Activated effector memory CD4-positive, alpha-beta T cell treated with anti-CD3 and anti-CD28 coated beads, Interleukin-2, amount 50 U/mL, for 16 hours (primary cell): ENCODE measurements at regions not wholly inside any gene's neighbourhood (a gene's known extent, or its start where the extent isn't known, plus 50 kb on each side); places are given as distances from the start of the nearest gene placed in this dataset.
A peak's percentile ranks its signal among the peaks of the same experiment; 100 is the strongest.
"Not testable (repeated sequence)": the region's sequence is repeated elsewhere in the genome, so short reads cannot be mapped to it uniquely, and the experiment has no call there.

ENCODE experiments used
- DNase-seq: peaks from one replicate; pipeline ENCODE4 v3.0.0-alpha.2; 2020

DNA sequence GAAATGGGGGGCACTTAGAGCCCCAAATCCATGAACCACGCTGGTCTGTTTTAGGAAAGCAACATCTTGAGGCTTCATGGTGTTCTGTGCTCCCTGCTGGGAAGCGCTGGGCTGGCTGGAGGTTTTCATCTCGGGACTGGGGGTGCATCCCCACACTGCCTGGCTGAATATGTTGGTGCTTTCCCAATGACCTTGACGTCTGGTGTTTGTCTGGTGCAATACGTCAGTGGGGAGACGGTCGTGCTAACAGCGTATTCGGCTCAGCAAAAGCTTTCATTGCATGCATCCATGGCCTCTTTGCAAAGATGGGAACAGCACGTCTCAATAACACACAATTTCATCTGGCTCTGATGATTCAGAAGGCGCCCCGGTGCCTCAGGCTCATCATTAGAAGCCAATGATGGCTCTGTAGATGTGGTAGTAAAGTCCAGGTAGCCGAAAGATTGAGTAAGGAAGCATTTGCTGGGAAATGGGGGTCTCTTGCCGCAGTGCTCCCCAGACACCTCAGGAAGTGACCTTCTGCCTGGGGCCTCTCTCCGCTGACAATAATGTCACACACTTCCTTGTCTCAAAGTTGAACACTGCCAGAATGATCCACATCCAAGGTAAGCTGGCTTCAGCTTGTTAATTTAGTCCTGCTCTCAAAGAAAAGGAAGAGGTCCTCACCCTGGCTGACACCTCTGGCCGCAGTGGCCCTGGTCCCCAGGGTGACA is 97.7 kb downstream of the ING1 start:
- no peak for DNase-seq

DNA sequence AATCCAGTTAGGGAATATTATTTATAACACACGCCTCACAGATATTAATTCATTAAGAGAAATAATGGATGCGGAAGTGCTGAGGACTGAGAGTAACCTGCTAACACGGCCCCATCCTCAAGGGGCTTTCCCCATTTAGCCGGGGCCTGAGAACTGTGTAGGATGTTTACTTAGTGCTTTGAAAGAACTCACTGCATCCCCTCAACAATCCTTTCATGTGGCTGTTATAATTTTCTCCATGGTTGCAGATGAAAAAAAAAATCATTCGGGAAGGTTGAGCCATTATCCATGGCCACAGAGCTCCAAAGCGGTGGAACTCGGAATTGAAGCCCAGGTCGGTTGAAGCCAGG is 98.2 kb downstream of the ING1 start:
- no peak for DNase-seq

DNA sequence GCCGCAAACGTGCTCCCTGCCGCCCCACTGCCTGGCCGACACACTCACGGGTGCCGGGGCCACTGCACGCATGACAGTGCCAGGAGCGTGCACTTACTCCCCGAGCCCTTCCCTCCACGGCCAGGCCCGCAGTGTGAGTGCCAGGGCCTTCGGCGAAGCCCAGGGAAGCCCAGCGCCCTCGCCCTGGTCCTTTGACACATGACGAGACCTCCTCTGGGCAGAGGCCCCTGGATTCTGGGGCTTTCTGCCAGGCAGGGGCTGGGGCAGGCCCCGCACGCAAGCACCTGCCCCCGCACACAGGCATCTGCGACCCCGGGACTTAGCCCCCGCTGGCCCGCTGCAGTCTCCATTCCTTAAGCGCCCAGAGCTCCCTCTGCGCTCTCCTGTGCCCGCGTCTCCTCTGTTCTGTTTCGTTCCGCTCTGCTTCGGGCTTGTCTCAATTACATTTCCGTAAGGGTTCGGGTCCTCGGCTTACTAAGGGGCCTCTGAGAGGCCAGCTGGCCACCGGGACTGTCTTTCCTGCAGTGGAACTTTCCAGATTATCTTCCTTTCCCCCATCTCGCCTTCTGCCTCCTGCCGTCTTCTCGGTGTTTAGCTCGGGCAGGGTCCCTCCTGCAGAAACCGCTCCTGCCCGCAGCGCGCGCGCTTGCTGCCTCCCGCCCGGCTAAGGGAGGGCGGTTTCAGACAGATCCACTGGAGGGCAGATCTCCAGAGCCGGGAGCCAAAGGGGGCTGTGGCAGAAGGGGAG is 98.8 kb downstream of the ING1 start:
- DNase-seq: no peak

DNA sequence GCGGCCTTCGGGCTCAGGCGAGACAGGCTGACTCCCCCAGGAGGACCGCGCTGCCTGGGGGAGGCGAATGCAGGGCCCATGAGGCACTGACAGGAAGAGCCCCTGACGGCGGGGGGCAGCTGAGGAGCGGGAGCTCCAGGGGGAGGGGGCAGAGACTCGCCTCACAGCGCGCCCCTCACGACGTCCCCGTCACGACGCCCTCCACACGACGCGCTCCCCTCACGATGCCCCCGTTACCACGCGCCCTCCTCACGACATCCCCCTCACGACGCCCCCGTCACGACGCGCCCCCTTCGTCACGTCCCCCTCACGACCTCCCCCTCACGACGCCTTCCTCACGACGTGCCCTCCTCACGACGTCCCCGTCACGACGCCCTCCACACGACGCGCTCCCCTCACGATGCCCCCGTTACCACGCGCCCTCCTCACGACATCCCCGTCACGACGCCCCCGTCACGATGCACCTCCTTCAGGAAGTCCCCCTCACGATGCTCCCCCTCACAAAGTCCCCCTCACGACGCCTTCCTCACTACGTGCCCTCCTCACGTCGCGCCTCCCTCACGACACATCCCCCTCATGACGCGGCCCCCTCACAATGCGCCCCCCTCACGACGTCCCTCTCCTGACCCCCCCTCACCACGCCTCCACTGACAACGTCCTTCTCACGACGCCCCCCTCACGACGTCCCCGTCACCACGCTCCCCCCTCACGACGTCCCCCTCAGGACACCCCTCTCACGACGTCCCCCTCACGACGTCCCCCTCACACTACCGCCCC is 99.6 kb downstream of the ING1 start:
- no peak for DNase-seq

DNA sequence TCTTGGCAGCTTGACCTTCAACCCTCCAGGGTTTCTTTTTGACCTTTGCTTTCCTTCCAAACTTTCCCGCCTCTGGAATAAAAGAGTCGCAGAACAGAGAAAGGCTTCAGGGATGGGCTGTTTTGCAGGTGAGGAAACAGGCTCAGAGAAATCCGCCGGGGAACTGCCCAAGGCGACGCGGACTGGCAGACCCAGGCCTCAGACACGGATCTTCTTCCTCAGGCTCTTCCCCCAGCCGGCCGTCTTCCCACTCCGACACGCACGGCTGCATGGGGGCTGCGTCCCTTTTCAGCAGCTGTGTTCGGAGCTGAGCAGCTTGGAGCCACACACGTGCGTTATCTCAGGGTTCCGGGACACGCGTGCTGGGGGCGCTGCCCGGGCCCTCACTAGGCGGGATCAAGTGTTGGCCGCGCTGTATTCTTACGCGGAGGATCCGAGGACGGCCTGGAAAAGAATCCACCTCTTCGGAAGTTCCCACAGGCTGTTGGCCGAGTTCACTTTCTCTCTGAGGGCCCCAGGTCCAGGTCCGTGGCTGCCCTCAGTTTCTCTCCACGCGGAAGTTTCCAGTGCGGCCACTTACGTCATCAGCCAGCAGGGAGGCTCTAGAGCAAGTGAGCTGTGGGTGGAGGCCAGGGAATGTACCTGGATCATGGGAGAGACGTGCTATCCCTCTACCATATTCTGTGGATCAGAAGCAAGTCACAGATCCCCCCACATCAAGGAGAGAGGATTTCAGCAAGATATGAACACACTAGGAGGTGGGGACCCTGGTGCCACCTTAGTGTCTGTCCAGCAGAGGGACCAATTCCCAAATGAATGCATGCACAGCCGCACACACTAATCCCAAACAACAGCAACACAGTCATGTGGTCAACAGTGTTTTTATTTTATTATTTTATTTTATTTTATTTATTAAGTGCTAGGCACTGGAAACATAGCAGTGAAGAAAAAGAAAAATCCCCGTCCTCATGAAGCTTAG is 100.4 kb downstream of the ING1 start:
- no peak for DNase-seq

DNA sequence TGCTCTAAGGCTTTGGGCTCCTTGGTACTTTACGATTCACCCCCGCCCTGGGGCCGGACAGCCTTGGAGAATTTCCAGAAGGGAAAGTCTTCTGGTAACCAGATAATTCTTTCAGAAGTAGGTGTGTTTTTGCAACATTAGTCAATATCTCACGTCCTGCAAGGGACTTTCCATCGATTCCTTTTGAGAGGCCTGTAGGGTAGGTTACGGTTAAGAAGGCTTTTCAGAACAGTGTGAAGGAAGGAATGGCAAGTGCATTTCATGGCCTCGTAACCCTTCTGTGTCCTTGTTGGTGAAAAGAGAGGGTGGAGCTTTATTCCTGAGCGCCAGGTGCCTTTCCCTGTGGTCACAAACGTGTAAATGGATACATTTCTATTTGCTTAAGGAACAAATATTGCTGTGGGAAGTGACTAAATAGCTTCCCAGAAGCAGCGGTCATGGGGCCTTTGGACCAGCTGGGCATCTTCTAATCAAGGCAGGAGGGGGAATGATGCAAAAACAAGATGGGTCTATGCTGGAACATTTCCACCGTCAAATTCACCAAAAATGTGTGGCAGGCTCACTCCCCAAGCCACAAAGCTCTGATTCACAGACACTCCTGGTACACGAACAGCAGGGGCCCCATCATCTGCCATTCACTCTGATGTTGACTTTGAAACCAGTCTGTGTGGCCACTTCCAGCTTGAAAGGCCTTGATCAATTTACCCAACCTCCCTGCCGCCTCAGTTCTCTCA is 99.2 kb downstream of the ANKRD10 start:
- DNase-seq: no peak

DNA sequence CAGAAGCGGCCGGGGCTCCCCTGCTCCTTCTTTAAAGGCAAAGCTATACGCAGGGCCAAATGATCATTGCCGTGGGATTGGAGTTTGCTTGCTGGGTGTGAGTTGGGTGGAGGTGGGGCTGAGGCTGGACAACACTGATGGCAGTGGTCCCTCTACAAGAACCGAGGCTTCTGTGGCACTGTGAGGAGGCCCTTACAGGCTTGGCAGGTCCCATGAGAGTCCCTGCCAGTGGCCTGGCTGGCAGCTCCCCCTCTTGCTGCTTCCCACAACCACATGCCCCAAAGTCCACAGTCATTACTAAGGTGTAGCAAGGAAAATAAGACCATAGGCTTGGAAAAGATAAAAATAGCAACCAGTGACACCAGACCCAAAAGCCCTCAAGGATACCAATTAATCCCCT is 98.4 kb downstream of the ANKRD10 start:
- DNase-seq: no peak

DNA sequence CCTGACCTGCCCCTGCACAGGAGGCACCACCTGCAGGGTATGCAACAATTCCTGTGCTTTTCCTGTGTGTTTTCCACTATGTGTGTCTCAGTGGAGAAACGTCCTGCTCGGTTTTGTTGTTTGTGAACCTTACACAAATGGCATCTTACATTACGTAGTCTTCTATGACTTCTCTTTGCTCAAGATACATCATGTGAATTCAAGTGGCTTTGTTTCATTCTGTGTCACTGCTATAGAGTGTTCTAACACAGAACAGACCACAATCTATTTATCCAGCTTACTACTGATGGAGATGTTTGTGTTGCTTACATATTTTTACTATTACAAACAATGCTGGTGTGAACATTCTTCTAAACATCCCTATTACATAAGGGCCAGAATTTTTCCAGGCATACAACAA is 97.7 kb downstream of the ANKRD10 start:
- no peak for DNase-seq

DNA sequence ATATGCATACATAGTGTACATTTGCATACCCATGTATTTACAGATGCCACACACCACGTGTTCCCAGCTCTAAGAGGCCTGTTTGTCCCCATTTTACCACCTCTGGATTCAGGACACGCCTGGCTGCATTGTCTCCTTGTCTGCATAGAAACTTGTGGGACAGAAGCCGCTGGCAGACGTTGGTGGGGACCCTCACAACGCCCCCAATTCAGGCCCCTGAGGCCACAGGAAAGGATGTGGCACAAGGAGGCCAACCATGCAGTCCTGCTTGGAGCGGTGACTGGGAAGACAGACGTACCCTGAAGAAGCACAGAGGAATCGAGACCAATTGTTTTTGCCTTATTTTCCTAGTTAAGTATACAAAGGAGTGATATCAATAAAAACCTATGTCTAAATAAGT is 96.1 kb downstream of the ANKRD10 start:
- DNase-seq: no peak

DNA sequence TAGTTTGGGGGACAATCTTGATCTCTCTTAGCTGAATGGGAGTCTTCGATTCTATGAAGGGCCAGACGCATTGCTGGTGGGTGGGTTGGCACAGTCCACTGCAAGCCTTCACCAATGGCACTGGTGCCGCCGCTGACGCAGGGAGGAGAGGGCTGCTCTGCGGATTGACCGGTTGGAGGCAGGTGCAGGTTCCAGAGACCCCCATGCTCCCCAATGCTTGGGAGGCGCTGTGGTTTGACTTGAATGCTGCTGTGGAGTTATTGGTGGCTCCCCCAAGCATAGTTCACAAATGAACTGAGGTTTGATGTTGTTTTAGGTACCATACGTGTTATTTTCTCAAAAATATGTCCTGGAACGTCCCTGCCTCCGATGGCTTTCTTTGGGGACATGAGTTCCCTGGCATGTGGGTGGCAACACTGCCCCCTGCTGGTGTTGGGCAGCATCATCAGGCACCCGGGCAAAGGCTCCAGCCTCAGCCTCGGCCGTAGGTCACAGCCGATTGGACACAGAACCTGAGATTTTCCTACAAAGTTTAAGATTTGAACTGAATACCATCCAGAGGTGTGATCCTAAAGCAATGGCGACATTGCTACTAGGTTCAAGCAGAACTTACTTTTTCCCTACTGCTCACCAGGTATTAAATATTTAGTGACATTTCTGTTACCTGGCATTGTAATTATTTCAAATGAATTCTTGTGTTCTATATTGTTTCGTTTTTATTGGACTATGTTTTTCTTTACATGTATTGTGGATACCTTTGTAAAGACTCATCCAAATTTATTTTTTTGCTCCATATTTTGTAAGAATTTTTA is 95.5 kb downstream of the ANKRD10 start:
- peak; percentile 91 for DNase-seq

DNA sequence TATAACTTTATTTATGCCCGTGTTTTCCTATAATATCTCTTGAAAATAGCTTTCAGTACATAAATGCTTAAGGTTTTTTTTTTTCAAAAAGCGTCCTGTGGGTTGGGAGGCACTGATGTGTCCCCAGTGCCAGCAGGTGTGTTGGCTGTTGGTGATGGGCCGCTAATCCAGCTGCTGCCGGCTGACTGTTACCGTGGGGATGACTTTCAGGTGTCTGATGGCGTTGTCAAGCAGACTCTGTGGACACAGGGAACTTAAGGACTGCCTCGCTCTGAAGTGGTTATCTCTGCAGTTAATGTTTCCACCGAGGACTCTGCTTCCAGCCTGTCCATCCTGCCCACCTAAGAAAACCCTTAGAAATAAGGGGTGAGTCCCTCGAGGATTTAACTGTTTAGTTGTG is 94.5 kb downstream of the ANKRD10 start:
- DNase-seq: no peak

DNA sequence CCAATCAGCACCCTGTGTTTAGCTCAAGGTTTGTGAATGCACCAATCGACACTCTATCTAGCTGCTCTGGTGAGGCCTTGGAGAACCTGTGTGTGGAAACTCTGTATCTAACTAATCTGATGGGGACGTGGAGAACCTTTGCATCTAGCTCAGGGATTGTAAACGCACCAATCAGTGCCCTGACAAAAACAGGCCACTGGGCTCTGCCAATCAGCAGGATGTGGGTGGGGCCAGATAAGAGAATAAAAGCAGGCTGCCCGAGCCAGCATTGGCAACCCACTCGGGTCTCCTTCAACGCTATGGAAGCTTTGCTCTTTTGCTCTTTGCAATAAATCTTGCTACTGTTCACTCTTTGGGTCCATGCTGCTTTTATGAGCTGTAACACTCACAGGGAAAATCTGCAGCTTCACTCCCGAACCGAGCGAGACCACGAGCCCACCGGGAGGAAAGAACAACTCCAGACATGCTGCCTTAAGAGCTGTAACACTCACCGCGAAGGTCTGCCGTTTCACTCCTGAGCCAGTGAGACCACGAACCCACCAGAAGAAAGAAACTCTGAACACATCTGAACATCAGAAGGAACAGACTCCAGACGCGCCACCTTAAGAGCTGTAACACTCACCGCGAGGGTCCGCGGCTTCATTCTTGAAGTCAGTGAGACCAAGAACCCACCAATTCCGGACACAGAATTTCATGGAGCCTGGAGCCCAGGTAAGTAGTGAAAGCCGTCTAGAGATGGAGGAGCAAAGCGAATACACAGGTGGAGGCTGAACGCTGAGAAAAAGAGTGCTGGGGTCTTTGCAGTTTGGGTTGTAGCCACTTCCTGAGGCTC is 92.8 kb downstream of the ANKRD10 start:
- DNase-seq: not testable (repeated sequence)

DNA sequence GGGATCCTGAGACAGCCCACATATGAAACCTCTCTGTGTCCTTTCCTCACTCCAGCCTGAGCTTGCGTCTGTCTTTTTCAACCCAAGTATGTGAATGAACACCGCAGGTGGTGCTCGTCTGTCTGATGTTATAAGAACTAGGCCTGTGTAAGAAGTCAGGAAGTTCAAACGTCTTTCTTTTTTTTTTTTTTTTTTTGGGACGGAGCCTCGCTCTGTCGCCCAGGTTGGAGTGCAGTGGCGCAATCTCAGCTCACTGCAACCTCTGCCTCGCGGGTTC is 92.3 kb downstream of the ANKRD10 start:
- DNase-seq: no peak

DNA sequence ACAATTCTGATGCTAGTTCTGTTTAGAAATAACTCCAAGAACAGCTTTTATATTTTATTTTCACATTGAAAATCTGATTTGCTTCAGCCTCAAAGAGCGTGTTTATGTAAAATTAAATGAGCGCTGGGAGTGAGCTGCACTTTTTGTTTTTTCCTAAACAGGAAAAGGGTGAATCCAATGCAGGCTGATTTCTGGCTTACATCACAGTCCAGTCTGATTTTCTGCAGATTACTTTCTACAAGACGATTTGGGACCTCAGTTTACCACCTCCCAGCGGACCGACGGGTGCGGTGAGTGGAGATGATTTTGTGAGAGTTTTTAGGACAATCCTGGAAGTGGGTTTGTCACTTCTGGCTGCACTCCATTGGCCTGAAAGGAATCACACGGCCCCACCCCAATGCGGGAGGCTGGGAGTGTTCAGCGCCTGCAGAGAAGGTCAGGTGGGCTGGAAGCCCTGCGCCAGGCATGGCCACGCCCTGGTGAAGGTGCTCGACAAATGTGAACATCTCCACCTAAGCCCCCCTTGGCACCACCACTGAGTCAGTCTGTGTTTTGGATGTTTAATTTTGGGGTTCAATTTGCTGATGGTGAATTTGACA is 90.1 kb downstream of the ANKRD10 start:
- DNase-seq: no peak

DNA sequence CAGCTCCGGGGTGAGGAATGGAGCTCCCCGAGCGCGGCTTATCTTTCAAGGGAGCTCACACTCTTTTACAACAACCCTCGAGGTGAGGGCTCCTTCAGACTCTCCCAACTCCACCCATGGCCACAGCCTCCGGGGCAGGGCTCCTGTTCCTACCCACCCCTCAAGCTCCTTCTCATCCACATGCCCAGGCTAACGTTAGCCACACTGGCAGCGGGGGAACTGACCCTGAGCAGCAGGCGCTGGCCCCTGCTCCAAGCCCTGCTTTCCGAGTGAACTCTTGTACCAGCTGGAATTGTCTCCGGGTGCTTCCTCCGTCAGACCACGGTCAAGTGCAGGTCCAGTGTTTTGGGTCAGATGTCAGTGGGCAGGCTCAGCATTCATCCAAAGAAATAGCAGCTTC is 89.4 kb downstream of the ANKRD10 start:
- no peak for DNase-seq

DNA sequence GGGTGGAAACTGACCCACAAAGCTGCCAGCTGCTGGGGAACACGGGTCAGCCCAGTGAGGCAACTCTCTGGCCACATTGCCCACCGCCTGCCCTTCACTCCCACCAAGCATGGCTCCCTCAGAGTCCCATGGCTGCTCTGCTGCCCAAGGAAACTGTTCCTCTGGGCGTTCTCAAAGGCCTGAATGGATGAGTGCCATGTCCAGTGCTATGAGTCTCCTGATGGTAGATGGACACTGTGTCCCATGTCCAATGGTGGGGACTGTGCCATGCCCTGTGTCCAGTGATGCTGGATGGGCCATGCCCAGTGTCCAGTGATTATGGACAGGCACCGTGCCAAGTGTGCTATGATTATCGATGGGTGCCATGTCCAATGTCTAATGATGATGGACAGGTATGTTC is 88.8 kb downstream of the ANKRD10 start:
- no peak for DNase-seq

DNA sequence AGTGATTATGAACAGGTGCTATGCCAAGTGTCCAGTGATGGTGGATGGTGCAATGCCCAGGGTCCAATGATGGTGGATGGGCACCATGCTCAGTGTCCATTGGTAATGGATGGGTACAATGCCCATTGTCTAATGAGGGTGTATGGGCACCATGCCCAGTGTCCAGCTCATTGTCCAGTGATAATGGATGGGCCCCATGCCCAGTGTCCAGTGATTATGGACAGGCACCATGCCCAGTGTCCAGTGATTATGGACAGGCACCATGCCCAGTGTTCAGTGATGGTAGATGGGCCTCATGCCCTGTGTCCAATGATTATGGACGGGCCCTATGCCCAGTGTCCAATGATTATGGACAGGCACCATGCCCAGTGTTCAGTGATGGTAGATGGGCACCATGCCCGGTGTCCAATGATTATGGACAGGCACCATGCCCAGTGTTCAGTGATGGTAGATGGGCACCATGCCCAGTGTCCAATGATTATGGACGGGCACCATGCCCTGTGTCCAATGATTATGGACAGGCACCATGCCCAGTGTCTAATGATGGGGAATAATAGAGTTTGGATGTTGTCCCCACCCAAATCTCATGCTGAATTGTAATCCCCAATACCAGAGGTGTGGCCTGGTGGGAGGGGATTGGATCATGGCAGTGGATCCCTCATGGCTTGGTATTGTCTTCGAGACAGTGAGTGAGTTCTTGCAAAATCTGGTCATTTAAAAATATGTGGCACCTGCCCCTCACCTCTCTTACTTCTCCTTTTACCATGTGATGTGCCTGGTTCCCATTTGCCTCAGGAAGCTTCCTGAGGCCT is 87.8 kb downstream of the ANKRD10 start:
- DNase-seq: no peak
